K562 (cell line): ENCODE measurements at regions not wholly inside any gene's neighbourhood (a gene's known extent, or its start where the extent isn't known, plus 50 kb on each side); places are given as distances from the start of the nearest gene placed in this dataset.

Experiments used
- ELF1 ChIP-seq: fragments of 200-800 bp; sonication (Bioruptor generic); IDR thresholded peaks from 2 replicates; pipeline ENCODE4 v1.6.1; 2016; ENCODE audit warnings: missing genetic modification characterization, missing compliant biosample characterization
- MTA1 ChIP-seq: fragments of 450-650 bp; IDR thresholded peaks from 2 replicates; pipeline ENCODE4 v1.6.1; 2017; ENCODE audit warnings: borderline replicate concordance
- ZMIZ1 ChIP-seq, 2 experiments: fragments of 150-350 bp in 1 of 2; IDR thresholded peaks; 2 replicates each; pipeline ENCODE4 v1.6.1; 2012 to 2016; ENCODE audit warnings: low read depth in 2 of 2, low read length in 2 of 2, mild to moderate bottlenecking in 1 of 2, moderate library complexity in 1 of 2
- ZNF232 ChIP-seq: sonication (generic); formaldehyde crosslinking; IDR thresholded peaks from 2 replicates; pipeline ENCODE4 v1.8.0; 2022; ENCODE audit warnings: mild to moderate bottlenecking, missing genetic modification reagents
- TF ChIP-seq, protein P1 (sequence below): fragments of 450-650 bp; IDR thresholded peaks from 2 replicates; pipeline ENCODE4 v1.6.1; 2016; ENCODE audit warnings: low read depth
- TF ChIP-seq, protein P2 (sequence below): fragments of 250-450 bp; sonication (Bioruptor Pico); IDR thresholded peaks from 2 replicates; pipeline ENCODE4 v1.9.0; 2021; ENCODE audit warnings: mild to moderate bottlenecking
- TF ChIP-seq, protein P3 (sequence below): sonication (generic); formaldehyde crosslinking; IDR thresholded peaks from 2 replicates; pipeline ENCODE4 v1.8.1; 2023; ENCODE audit warnings: mild to moderate bottlenecking, missing genetic modification reagents
- TF ChIP-seq, protein P4 (sequence below): fragments of 250-450 bp; sonication (Bioruptor Pico); IDR thresholded peaks from 2 replicates; pipeline ENCODE4 v1.4.0; 2020; ENCODE audit warnings: mild to moderate bottlenecking, moderate library complexity
- TF ChIP-seq, protein P5 (sequence below), 2 experiments: fragments of 450-650 bp in 1 of 2; sonication (generic) in 1 of 2; formaldehyde crosslinking in 1 of 2; IDR thresholded peaks in 1 of 2; conservative IDR thresholded peaks in 1 of 2; 2 replicates each; pipeline versions ENCODE4 v1.6.1 to v1.8.1; 2016 to 2023; ENCODE audit warnings: mild to moderate bottlenecking in 2 of 2, moderate library complexity in 2 of 2, inconsistent platforms in 1 of 2, missing genetic modification reagents in 1 of 2

DNA sequence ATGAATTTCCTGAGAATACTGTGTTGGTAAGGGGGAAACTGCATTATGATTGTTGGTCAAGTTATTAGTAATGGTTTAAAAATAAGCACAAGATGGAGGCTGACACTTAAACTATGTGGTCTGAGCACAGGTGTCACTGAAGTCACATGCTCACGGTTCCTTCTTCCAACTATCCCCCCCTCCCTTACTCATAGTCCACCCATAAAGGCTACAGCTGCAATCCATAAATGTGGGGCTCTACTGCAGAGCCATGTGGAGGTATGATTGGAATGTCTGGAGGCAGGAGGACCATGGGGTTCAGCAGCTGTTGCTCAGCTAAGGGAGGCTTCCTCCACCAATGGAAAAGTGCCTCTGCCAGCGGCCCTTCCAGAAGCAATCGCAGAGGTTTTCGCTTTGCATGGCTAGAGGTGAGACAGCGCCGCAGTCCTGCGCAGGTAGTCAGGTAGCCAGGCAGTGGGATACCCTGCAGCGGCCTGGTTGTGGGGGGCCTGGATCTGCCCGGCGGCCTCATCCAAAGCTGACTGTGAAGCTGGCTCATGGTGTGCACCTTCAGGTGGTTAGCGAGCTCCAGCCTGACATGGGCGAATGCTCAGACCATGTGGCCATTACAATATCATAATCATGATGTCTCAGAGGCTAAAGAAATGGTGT lies 249.6 kb downstream of the DCDC2C start (continued):
- TF ChIP-seq, protein P1, sequence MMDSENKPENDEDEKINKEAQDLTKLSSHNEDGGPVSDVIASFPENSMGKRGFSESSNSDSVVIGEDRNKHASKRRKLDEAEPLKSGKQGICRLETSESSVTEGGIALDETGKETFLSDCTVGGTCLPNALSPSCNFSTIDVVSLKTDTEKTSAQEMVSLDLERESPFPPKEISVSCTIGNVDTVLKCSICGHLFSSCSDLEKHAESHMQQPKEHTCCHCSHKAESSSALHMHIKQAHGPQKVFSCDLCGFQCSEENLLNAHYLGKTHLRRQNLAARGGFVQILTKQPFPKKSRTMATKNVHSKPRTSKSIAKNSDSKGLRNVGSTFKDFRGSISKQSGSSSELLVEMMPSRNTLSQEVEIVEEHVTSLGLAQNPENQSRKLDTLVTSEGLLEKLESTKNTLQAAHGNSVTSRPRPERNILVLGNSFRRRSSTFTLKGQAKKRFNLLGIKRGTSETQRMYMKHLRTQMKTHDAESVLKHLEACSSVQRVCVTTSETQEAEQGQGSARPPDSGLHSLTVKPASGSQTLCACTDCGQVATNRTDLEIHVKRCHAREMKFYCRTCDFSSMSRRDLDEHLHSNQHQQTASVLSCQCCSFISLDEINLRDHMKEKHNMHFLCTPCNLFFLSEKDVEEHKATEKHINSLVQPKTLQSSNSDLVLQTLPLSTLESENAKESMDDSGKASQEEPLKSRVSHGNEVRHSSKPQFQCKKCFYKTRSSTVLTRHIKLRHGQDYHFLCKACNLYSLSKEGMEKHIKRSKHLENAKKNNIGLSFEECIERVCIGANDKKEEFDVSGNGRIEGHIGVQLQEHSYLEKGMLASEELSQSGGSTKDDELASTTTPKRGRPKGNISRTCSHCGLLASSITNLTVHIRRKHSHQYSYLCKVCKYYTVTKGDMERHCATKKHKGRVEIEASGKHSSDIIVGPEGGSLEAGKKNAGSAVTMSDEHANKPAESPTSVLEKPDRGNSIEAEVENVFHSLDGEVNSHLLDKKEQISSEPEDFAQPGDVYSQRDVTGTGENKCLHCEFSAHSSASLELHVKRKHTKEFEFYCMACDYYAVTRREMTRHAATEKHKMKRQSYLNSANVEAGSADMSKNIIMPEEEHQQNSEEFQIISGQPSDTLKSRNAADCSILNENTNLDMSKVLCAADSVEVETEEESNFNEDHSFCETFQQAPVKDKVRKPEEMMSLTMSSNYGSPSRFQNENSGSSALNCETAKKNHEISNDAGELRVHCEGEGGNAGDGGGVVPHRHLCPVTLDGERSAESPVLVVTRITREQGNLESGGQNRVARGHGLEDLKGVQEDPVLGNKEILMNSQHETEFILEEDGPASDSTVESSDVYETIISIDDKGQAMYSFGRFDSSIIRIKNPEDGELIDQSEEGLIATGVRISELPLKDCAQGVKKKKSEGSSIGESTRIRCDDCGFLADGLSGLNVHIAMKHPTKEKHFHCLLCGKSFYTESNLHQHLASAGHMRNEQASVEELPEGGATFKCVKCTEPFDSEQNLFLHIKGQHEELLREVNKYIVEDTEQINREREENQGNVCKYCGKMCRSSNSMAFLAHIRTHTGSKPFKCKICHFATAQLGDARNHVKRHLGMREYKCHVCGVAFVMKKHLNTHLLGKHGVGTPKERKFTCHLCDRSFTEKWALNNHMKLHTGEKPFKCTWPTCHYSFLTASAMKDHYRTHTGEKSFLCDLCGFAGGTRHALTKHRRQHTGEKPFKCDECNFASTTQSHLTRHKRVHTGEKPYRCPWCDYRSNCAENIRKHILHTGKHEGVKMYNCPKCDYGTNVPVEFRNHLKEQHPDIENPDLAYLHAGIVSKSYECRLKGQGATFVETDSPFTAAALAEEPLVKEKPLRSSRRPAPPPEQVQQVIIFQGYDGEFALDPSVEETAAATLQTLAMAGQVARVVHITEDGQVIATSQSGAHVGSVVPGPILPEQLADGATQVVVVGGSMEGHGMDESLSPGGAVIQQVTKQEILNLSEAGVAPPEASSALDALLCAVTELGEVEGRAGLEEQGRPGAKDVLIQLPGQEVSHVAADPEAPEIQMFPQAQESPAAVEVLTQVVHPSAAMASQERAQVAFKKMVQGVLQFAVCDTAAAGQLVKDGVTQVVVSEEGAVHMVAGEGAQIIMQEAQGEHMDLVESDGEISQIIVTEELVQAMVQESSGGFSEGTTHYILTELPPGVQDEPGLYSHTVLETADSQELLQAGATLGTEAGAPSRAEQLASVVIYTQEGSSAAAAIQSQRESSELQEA, result no peak
- TF ChIP-seq ZMIZ1 (IDR thresholded peaks at IDR 0.05; ENCODE audit: low read depth in 2 of 2, low read length in 2 of 2) (no peak), ZNF232 (no peak), MTA1 (no peak), ELF1 (tag) (no peak)
- TF ChIP-seq, protein P2, sequence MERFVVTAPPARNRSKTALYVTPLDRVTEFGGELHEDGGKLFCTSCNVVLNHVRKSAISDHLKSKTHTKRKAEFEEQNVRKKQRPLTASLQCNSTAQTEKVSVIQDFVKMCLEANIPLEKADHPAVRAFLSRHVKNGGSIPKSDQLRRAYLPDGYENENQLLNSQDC (CRISPR knock-in tag), result no peak
- TF ChIP-seq, protein P3, sequence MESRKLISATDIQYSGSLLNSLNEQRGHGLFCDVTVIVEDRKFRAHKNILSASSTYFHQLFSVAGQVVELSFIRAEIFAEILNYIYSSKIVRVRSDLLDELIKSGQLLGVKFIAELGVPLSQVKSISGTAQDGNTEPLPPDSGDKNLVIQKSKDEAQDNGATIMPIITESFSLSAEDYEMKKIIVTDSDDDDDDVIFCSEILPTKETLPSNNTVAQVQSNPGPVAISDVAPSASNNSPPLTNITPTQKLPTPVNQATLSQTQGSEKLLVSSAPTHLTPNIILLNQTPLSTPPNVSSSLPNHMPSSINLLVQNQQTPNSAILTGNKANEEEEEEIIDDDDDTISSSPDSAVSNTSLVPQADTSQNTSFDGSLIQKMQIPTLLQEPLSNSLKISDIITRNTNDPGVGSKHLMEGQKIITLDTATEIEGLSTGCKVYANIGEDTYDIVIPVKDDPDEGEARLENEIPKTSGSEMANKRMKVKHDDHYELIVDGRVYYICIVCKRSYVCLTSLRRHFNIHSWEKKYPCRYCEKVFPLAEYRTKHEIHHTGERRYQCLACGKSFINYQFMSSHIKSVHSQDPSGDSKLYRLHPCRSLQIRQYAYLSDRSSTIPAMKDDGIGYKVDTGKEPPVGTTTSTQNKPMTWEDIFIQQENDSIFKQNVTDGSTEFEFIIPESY, result no peak
- TF ChIP-seq, protein P4, sequence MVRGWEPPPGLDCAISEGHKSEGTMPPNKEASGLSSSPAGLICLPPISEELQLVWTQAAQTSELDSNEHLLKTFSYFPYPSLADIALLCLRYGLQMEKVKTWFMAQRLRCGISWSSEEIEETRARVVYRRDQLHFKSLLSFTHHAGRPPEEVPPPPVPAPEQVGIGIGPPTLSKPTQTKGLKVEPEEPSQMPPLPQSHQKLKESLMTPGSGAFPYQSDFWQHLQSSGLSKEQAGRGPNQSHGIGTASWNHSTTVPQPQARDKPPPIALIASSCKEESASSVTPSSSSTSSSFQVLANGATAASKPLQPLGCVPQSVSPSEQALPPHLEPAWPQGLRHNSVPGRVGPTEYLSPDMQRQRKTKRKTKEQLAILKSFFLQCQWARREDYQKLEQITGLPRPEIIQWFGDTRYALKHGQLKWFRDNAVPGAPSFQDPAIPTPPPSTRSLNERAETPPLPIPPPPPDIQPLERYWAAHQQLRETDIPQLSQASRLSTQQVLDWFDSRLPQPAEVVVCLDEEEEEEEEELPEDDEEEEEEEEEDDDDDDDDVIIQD (CRISPR knock-in tag), result no peak
- TF ChIP-seq, protein P5, sequence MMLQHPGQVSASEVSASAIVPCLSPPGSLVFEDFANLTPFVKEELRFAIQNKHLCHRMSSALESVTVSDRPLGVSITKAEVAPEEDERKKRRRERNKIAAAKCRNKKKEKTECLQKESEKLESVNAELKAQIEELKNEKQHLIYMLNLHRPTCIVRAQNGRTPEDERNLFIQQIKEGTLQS (IDR thresholded peaks at IDR 0.05), result no peak
- TF ChIP-seq, protein P5 (CRISPR knock-in tag; conservative IDR thresholded peaks at IDR 0.05), result no peak
